ENCODE measurements at regions not wholly inside any gene's neighbourhood (a gene's known extent, or its start where the extent isn't known, plus 50 kb on each side); places are given as distances from the start of the nearest gene placed in this dataset.
"Not testable (repeated sequence)": the region's sequence is repeated elsewhere in the genome, so short reads cannot be mapped to it uniquely, and the experiment has no call there.

DNA sequence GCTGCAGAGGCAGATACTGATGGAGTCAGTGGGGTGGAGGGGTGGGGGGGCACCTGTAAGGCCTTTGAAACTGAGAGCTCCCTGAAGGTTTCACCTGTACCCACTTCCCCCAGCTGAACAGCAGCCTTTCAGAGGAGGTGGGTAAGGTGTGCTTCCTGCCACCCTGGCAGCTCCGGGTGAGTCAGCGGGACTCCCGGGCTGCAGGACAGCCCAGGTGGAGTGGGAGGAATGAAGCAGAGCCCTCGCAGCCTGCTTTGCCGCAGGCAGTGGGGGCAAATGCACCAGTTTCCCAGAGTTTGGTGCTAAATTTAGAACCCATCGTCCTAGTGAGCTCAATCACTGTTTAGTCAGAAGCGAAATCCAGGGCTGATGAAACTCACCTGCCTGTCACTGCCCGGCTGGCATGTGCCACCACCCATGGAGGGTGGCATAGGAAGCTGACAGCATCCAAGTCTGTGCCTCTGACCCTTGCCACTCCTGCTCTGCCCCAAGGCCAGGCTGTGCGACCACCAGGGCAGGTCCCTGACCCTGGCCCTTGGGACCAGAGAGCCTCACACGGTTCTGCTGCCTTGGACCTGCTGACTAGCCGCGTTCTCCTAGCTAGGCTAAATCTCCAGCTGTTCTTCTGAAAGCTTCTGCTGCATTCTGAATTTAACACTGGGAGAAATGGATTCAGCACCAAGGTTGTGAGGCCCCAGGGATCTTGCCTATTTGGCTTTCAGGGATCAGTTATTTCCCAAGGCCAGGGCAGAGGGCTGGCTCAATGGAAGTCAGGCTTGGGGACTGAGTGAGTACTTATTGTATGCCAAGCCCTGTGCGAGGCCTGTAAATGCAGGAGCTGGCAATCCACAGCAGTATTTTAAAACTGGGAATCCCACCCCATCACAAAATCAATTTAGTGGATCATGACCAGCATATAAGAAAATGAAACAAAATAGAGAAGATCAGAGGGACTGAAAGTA, 67.3 kb upstream of the RASGRF1 start (continued):
- no peak for TF ChIP-seq ZNF70 (CRISPR knock-in tag; IDR thresholded peaks at IDR 0.05)

DNA sequence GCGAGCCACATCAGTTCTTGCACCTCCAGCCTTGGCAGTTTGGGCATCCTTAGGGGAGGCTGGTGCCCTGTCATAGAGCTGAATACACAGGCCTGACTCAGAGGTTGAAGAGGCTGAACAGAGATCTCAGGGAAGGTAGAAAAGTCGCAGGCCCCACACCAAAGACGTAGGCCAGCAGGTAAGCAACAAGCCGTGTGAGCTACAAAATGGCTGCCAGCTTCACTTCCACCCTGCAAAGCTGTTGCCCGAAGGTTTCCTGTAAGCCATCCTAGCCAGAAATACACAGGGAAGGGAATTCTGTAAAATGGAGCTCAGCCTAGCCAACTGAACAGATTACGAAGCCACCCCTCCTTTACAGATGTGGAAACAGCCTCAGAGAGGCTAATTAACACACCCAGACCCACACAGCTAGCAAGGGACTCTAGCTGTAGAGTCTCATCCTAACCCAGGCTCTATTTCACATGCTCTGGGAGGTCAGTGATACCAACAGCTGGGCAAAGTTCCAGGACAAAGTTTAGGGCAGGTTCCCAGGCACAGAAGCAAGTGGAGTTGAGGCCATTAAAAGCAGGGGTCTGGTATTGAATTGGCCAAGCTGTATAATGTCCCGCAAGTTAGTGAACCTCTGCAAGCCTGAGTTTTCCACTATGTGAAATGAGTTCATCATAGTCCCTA, 66.3 kb upstream of the RASGRF1 start:
- TF ChIP-seq, protein P1, sequence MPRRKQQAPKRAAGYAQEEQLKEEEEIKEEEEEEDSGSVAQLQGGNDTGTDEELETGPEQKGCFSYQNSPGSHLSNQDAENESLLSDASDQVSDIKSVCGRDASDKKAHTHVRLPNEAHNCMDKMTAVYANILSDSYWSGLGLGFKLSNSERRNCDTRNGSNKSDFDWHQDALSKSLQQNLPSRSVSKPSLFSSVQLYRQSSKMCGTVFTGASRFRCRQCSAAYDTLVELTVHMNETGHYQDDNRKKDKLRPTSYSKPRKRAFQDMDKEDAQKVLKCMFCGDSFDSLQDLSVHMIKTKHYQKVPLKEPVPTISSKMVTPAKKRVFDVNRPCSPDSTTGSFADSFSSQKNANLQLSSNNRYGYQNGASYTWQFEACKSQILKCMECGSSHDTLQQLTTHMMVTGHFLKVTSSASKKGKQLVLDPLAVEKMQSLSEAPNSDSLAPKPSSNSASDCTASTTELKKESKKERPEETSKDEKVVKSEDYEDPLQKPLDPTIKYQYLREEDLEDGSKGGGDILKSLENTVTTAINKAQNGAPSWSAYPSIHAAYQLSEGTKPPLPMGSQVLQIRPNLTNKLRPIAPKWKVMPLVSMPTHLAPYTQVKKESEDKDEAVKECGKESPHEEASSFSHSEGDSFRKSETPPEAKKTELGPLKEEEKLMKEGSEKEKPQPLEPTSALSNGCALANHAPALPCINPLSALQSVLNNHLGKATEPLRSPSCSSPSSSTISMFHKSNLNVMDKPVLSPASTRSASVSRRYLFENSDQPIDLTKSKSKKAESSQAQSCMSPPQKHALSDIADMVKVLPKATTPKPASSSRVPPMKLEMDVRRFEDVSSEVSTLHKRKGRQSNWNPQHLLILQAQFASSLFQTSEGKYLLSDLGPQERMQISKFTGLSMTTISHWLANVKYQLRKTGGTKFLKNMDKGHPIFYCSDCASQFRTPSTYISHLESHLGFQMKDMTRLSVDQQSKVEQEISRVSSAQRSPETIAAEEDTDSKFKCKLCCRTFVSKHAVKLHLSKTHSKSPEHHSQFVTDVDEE (CRISPR knock-in tag; IDR thresholded peaks at IDR 0.05) = no peak
- TF ChIP-seq CSDC2 (CRISPR knock-in tag; IDR thresholded peaks at IDR 0.05) = no peak
- no peak for TF ChIP-seq ZC3H10 (CRISPR knock-in tag; IDR thresholded peaks at IDR 0.05)
- no peak for TF ChIP-seq ZNF8 (CRISPR knock-in tag; IDR thresholded peaks at IDR 0.05)
- no peak for TF ChIP-seq PPARA (CRISPR knock-in tag; IDR thresholded peaks at IDR 0.05; ENCODE audit: borderline replicate concordance)
- no peak for TF ChIP-seq RARB (CRISPR knock-in tag; IDR thresholded peaks at IDR 0.05)
- no peak for TF ChIP-seq ZNF565 (CRISPR knock-in tag; conservative IDR thresholded peaks at IDR 0.05; ENCODE audit: low read depth)
- TF ChIP-seq SNAI2 (CRISPR knock-in tag; IDR thresholded peaks at IDR 0.05) = no peak
- TF ChIP-seq, protein P2, sequence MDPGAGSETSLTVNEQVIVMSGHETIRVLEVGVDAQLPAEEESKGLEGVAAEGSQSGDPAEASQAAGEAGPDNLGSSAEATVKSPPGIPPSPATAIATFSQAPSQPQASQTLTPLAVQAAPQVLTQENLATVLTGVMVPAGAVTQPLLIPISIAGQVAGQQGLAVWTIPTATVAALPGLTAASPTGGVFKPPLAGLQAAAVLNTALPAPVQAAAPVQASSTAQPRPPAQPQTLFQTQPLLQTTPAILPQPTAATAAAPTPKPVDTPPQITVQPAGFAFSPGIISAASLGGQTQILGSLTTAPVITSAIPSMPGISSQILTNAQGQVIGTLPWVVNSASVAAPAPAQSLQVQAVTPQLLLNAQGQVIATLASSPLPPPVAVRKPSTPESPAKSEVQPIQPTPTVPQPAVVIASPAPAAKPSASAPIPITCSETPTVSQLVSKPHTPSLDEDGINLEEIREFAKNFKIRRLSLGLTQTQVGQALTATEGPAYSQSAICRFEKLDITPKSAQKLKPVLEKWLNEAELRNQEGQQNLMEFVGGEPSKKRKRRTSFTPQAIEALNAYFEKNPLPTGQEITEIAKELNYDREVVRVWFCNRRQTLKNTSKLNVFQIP (CRISPR knock-in tag; IDR thresholded peaks at IDR 0.05; ENCODE audit: borderline replicate concordance, low read depth) = no peak
- ATAC-seq = no peak

DNA sequence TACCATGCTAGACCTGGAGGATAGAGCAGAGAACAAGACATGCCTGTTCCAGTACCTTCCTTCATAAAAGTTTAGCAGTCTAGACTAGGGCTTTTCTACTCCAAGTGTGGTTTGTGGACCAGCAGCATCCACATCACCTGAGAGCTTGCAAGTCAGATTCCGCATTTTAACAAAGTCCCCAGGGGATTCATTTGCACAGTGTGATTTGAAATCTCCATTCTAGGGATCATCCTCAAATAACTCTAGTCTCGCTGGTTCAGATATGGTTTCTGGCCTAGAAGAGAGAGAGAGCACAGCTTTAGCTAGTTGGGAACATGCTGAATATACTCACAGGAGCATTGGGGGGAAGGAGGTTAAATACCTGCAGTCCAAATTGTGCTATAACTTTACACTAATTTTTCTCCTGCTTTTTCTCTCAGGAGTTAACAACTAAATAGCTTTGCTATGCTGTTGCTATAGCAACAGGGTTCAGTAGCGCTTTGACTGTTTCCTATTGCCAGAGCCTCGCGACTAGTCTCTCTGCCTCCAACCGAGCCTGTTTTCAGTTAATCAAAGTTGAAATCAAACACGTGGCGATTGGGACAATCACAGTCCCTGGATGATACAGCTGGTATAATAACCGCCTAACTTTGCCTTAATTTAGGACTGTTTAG, 64.0 kb upstream of the RASGRF1 start:
- ATAC-seq = no peak
- TF ChIP-seq, protein P3, sequence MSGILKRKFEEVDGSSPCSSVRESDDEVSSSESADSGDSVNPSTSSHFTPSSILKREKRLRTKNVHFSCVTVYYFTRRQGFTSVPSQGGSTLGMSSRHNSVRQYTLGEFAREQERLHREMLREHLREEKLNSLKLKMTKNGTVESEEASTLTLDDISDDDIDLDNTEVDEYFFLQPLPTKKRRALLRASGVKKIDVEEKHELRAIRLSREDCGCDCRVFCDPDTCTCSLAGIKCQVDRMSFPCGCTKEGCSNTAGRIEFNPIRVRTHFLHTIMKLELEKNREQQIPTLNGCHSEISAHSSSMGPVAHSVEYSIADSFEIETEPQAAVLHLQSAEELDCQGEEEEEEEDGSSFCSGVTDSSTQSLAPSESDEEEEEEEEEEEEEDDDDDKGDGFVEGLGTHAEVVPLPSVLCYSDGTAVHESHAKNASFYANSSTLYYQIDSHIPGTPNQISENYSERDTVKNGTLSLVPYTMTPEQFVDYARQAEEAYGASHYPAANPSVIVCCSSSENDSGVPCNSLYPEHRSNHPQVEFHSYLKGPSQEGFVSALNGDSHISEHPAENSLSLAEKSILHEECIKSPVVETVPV (CRISPR knock-in tag; IDR thresholded peaks at IDR 0.05) = no peak
- TF ChIP-seq, protein P1 (CRISPR knock-in tag; IDR thresholded peaks at IDR 0.05) = no peak
- TF ChIP-seq, protein P2 (CRISPR knock-in tag; IDR thresholded peaks at IDR 0.05; ENCODE audit: borderline replicate concordance, low read depth) = no peak

DNA sequence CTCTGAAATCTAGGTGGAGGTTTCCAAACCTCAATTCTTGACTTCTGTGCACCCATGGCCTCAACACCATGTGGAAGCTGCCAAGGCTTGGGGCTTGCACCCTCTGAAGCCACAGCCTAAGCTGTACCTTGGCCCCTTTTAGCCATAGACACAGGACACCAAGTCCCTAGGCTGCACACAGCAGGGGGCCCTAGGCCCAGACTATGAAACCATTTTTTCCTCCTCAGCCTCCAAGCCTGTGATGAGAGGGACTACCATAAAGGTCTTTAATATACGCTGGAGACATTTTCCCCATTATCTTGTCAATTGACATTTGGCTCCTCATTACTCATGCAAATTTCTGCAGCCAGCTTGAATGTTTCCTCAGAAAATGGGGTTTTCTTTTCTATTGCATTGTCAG, 53.7 kb upstream of the RASGRF1 start:
- ATAC-seq = not testable (repeated sequence)
